Effector CD8-positive, alpha-beta T cell (primary cell): ENCODE measurements at regions not wholly inside any gene's neighbourhood (a gene's known extent, or its start where the extent isn't known, plus 50 kb on each side); places are given as distances from the start of the nearest gene placed in this dataset.
"Not testable (repeated sequence)": the region's sequence is repeated elsewhere in the genome, so short reads cannot be mapped to it uniquely, and the experiment has no call there.

ENCODE experiments used
- DNase-seq: peaks from one replicate; lab custom pipeline; 2025; lab: John Stamatoyannopoulos, UW

- DNase-seq = no peak
Measured at GRCh38 chr17:5951912-5952311, 118.3 kb upstream of the WSCD1 start.

DNA sequence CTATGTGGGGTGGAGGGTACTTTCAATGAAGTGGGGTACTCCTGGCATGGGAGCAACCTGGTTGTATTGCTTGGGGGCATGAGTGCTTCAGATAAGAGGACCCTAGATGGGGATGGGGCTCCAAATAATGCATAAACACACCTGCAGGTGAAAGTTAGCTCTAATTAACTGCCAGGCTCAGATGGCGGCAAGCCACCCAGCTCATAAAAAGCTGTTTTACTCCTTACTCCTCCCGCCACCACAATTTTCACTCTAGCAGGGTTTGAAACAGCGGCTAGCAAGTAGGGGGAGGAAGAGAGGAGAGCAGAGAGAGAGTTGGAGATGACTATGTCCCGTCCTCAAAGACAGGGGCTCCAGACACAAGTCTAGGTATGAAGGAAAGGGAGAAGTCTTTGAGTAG, 117.7 kb upstream of the WSCD1 start:
- no peak for DNase-seq

- no peak for DNase-seq
Measured at GRCh38 chr17:5955764-5956163, 114.4 kb upstream of the WSCD1 start.

DNA sequence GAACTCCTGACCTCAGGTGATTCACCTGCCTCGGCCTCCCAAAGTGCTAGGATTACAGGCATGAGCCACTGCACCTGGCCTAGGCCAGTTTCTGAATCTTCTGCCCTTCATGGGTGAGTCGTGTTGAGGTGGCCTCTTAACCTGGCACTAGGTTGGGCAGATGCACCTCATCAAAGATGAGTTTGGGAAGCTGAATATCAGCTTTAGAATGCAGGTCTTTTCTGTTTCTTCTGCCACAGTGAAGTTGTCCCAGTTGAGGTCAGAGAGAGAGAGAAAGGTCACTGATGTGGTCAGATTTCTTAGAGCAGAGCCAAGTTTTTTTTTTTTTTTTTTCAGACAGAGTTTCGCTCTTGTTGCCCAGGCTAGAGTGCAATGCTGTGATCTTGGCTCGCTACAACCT, 111.3 kb upstream of the WSCD1 start:
- no peak for DNase-seq

DNA sequence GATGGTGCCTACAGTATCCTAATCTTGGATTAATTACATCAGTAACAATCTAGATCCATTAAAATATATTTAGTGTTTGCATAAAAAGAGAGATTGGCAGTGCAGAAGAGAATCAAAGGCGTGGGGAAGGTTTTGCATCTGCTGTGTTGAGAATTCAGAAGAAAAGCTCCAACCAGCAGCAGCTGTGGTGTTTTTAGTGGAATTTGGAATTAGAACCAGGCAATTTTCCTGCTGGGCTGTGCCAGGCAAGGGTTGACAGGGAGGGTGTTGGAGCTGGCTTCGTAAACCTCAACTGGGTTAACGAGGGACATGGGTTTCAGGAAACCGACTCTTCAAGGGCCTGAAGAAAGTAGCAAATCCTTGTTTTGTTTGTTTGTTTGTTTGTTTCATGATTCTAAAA, 107.8 kb upstream of the WSCD1 start:
- no peak for DNase-seq

- DNase-seq = no peak
Measured at GRCh38 chr17:5971969-5972368, 98.2 kb upstream of the WSCD1 start.

- no peak for DNase-seq
Measured at GRCh38 chr17:5973410-5973809, 96.8 kb upstream of the WSCD1 start.

DNA sequence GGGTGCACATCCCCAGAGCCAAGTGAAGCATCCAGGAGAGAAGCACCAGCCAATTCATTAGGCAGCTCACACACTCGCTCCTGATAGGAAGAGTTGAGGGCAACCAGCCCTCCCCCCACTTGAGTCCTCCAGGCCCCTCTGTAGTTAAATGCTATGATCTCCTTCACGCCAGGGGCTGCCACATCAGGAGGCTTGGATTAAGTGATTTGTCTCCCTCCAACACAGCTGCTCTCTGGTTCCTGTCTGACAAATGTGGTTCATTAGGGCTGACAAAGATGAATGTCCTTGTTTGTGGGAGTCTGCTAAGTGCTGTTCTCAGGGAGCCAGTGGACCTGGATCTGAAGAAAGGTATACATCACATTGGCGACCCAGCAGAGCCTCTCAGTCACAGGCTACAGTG, 94.5 kb upstream of the WSCD1 start:
- DNase-seq = no peak

DNA sequence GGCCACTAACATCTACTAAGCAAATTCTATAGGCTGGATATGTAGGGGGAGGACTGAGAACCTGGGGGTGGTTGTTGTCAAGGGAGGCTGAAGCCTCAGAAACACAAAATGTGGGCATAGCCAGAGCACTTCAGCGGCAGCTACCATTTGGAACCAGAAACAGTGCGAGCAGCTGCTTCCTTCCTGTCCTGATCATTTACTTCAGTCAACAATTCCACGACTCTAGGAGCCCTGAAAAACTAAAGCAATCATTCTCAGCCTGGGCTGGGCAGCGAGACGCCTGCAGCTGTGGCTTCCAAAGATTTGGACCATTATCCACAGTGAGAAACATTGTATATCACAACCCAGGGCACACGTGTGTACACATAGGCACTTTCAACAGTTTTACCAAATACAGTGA, 93.9 kb upstream of the WSCD1 start:
- no peak for DNase-seq

DNA sequence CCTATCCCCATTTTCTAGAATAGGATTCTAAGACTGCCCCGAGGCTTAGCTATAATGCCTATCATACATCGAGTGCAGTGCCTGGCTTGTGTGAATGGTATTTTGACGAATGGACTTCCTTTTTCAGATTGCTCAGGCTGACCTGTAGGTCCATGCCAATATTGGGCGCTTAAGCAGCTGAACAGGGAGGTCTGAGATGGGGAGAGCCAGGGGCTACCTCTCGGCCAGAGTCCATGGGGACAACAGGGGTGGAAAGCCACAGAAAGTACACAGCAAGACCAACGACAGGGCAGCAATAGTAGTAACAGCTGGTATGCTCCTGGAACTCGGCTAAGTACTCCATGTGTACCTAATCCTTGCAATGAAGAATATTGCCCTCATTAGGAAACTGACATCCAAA, 91.7 kb upstream of the WSCD1 start:
- no peak for DNase-seq

DNA sequence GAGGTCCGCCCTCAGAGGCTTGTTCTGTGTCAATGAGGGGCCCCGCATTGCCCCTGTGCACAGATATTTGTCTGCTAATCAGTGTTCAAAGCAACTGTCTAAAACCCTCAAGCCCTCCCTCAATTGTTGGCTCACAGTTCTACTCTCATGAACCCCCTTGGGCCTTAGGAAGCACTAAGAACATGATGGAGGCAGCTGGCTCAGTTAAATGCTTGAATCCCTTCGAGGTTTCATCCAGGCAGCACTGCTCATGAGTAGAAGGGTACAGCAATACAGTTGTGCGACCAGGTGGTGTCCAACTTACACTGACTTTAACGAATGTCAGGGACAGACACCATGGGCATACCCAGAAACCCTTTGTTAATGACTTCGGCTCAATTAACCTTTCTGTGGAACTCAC, 89.2 kb upstream of the WSCD1 start:
- no peak for DNase-seq

GRCh38 chr17:5986644-5987043, 83.5 kb upstream of the WSCD1 start:
- no peak for DNase-seq

- no peak for DNase-seq
Measured at GRCh38 chr17:6000426-6000825, 69.8 kb upstream of the WSCD1 start.

- not testable (repeated sequence) for DNase-seq
Measured at GRCh38 chr17:6003221-6003620, 67.0 kb upstream of the WSCD1 start.

DNA sequence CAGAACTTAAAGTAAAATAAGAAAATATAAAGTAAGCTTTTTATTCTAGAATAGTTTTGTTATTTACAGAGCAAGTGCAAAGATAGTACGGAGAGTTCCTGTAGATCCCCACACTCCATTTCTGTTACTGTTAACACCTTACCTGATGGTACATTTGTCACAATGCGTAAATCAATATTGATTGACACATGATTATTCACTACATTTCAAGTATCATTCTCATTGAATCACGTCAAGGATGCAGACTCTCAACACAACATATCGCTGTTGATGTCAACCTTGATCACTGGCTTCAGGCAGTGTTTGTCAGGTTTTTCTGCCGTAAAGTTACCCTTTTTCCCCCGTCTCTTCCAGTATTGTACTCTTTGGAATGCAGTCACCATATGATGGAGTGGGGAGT, 64.2 kb upstream of the WSCD1 start:
- DNase-seq = no peak

DNA sequence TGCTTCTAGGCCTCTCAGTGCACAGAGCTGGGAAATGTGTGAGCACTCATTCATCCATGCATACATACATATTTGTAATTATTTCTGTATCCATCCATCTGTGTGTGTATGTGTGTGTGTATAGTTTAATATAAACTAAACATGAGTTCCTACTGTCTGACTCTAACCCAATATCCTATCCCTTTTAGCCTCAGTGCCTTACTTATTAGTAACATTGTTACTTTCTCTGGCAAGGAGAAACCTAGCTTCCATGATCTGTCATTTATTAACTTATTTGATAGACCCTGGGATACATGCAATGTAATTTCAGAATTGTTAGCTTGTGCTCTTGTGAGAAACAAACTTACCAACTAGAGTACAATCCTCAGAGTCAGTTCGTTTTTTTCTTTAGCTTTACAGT, 59.0 kb upstream of the WSCD1 start:
- no peak for DNase-seq

GRCh38 chr17:6018788-6019187, 51.4 kb upstream of the WSCD1 start:
- DNase-seq = no peak

GRCh38 chr17:6019959-6020358, 50.2 kb upstream of the WSCD1 start:
- DNase-seq = no peak

- no peak for DNase-seq
Measured at GRCh38 chr17:6020376-6021010, 49.7 kb upstream of the WSCD1 start.
